HG02642 (cell line): ENCODE measurements at regions not wholly inside any gene's neighbourhood (a gene's known extent, or its start where the extent isn't known, plus 50 kb on each side); places are given as distances from the start of the nearest gene placed in this dataset.
A peak's percentile ranks its signal among the peaks of the same experiment; 100 is the strongest.

Source experiments
- ATAC-seq: cut with Tn5 transposase; IDR thresholded peaks from one replicate; pipeline ENCODE4 v1.9.1; 2021; ENCODE audit warnings: mild to moderate bottlenecking; ENCODE audit not compliant: unreplicated experiment, poor library complexity

GRCh38 chr1:88149686-88150085, 534.4 kb upstream of the PKN2 start:
- ATAC-seq: peak; percentile 25

GRCh38 chr1:88150330-88150729, 533.7 kb upstream of the PKN2 start:
- peak; percentile 63 for ATAC-seq

- ATAC-seq: no peak
Observed at GRCh38 chr1:88163187-88163586, 520.9 kb upstream of the PKN2 start.

- ATAC-seq: peak; percentile 52
Observed at GRCh38 chr1:88168126-88168525, 515.9 kb upstream of the PKN2 start.

- no peak for ATAC-seq
Observed at GRCh38 chr1:88169139-88169538, 514.9 kb upstream of the PKN2 start.

- no peak for ATAC-seq
Observed at GRCh38 chr1:88169939-88170338, 514.1 kb upstream of the PKN2 start.

- no peak for ATAC-seq
Observed at GRCh38 chr1:88175120-88175630, 508.9 kb upstream of the PKN2 start.

GRCh38 chr1:88175631-88176226, 508.3 kb upstream of the PKN2 start:
- no peak for ATAC-seq

GRCh38 chr1:88179943-88180342, 504.1 kb upstream of the PKN2 start:
- no peak for ATAC-seq

- peak; percentile 99 for ATAC-seq
Observed at GRCh38 chr1:88180449-88181108, 503.5 kb upstream of the PKN2 start.

- ATAC-seq: no peak
Observed at GRCh38 chr1:88186911-88187310, 497.2 kb upstream of the PKN2 start.

- no peak for ATAC-seq
Observed at GRCh38 chr1:88188038-88188437, 496.0 kb upstream of the PKN2 start.

GRCh38 chr1:88189525-88189924, 494.5 kb upstream of the PKN2 start:
- no peak for ATAC-seq

- ATAC-seq: peak; percentile 90
Observed at GRCh38 chr1:88191917-88192316, 492.2 kb upstream of the PKN2 start.

GRCh38 chr1:88194542-88194941, 489.5 kb upstream of the PKN2 start:
- ATAC-seq: no peak

GRCh38 chr1:88200545-88200944, 483.5 kb upstream of the PKN2 start:
- no peak for ATAC-seq

- ATAC-seq: no peak
Observed at GRCh38 chr1:88204111-88204510, 480.0 kb upstream of the PKN2 start.

- ATAC-seq: no peak
Observed at GRCh38 chr1:88204612-88205167, 479.4 kb upstream of the PKN2 start.

- no peak for ATAC-seq
Observed at GRCh38 chr1:88208389-88208788, 475.7 kb upstream of the PKN2 start.

GRCh38 chr1:88210103-88210787, 473.8 kb upstream of the PKN2 start:
- no peak for ATAC-seq

- ATAC-seq: no peak
Observed at GRCh38 chr1:88216441-88216840, 467.6 kb upstream of the PKN2 start.
